ENCODE measurements at regions not wholly inside any gene's neighbourhood (a gene's known extent, or its start where the extent isn't known, plus 50 kb on each side); places are given as distances from the start of the nearest gene placed in this dataset.

DNA sequence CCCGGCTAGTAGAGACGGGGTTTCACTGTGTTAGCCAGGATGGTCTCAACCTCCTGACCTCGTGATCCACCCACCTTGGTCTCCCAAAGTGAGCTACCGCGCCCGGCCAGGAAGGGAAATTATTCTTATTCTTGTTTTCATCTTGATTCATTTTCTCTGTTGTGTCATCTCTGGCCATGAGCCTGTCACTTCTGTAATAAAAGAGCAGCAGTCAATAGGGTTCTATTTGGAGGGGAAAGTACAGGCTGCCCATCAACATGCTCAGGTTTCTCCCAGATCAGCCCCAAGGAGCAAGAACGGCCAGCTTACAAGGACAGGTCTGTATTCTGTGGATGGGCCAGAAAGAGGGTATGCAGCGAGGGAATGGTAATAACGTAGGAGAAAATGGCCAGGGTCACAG, 345.0 kb downstream of the PREX1 start:
- Histone ChIP-seq H3K9me3 (ENCODE audit: control insufficient read depth, low read length) (no peaks in the 10 kb centered on the region), H3K4me1 (ENCODE audit: control insufficient read depth in 1 of 2, insufficient read depth in 2 of 2, low read length in 2 of 2) (no peaks in the 10 kb centered on the region), H3K4me3 (ENCODE audit: low read length in 2 of 2) (no peak overlapping the region), H3K27me3 (ENCODE audit: control insufficient read depth in 1 of 2, insufficient read depth in 2 of 2, low read length in 1 of 2) (no peaks in the 10 kb centered on the region), H3K36me3 (ENCODE audit: control insufficient read depth in 1 of 2, insufficient read depth in 2 of 2, low read length in 1 of 2) (no peaks in the 10 kb centered on the region), H3K27ac (ENCODE audit: low read depth in 1 of 2, low read length in 2 of 2) (no peak overlapping the region)
- DNase-seq (no peak), ATAC-seq (ENCODE audit: low FRiP score) (no peak)
- intact Hi-C loops (cut with DNase I) = no loop called here
- 84 to 87% methylated on average over 9 of the region's 9 CpGs for WGBS, 2 donors

DNA sequence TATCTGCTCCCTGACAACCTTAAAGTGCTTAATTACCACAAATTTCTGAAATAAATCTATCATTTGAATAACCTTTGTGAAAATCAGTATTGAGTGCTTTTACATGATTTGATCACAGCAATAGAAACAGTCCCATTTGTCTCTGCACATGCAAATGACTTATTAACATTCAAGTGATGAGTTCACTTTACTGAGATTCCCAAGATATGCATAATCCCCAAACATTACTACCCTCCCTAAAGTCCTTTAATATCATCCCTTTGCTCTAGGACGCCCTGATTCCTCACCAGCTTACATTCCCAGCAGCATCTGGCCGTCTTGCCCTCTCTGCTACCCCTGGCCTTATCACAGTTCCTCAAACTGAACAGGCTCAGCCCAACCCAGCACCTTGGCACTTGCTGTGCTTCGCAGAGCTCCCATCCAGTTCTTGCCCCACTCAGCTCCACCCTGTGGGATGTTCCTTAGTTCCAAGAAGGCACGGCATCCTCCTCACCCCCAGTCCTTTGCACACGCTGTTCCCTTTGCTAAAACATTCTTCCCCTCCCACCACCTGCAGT, 347.5 kb downstream of the PREX1 start:
- Histone ChIP-seq H3K9me3 (ENCODE audit: control insufficient read depth, low read length) (no peaks in the 10 kb centered on the region), H3K4me1 (ENCODE audit: control insufficient read depth in 1 of 2, insufficient read depth in 2 of 2, low read length in 2 of 2) (no peaks in the 10 kb centered on the region), H3K4me3 (ENCODE audit: low read length in 2 of 2) (no peak overlapping the region), H3K27me3 (ENCODE audit: control insufficient read depth in 1 of 2, insufficient read depth in 2 of 2, low read length in 1 of 2) (no peaks in the 10 kb centered on the region), H3K36me3 (ENCODE audit: control insufficient read depth in 1 of 2, insufficient read depth in 2 of 2, low read length in 1 of 2) (no peaks in the 10 kb centered on the region), H3K27ac (ENCODE audit: low read depth in 1 of 2, low read length in 2 of 2) (no peak overlapping the region)
- DNase-seq (no peak), ATAC-seq (ENCODE audit: low FRiP score) (no peak)
- 63 to 64% methylated on average over 5 of the region's 5 CpGs for WGBS, 2 donors
- intact Hi-C loops (cut with DNase I) = no loop called here

DNA sequence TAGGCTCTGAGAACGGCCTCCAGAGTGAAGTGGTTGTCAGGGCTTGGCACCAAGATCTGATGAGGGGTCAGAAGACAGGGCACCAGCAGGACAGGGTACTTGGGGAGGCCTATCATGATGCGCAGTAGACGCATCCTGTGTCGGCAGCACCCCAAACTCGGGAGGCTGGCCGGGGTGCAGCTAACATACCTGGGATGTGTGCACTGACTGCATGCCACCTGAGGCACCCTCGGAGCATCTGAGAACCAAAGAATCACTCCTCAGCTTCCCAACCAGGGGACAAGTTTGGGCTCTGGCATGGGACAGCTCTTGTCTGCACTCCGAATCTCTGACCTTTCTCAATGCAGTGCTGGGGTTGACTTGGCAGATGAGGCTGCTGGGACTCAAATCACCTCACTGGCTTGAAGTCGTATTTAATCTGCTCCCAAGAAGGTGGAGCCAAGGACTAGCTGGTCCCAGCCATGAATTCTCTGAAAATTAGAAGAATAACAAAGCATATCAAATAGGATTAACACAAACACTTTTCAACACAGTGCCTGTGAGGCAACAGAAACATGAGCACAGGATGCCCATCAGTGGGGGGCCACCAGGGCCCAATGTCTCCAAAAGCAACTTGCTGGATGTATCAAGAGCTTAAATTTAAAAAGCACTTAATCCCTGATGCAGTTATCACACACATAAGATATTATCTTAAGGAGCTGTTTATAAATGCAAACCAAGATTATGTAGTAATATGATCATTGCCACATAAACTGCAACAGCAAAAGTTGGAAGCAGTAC, 348.8 kb downstream of the PREX1 start:
- no peak for ATAC-seq (ENCODE audit: low FRiP score)
- H3K9me3 ChIP-seq (ENCODE audit: control insufficient read depth, low read length) = no peaks in the 10 kb centered on the region
- no peak overlapping the region for H3K4me3 ChIP-seq (ENCODE audit: low read length in 2 of 2)
- H3K27ac ChIP-seq (ENCODE audit: low read depth in 1 of 2, low read length in 2 of 2) = no peak overlapping the region
- no peaks in the 10 kb centered on the region for H3K36me3 ChIP-seq (ENCODE audit: control insufficient read depth in 1 of 2, insufficient read depth in 2 of 2, low read length in 1 of 2)
- no peaks in the 10 kb centered on the region for H3K4me1 ChIP-seq (ENCODE audit: control insufficient read depth in 1 of 2, insufficient read depth in 2 of 2, low read length in 2 of 2)
- H3K27me3 ChIP-seq (ENCODE audit: control insufficient read depth in 1 of 2, insufficient read depth in 2 of 2, low read length in 1 of 2) = no peaks in the 10 kb centered on the region
- intact Hi-C loops (cut with DNase I) = no loop called here
- 79 to 83% methylated on average over 9 of the region's 9 CpGs for WGBS, 2 donors
- no peak for DNase-seq

DNA sequence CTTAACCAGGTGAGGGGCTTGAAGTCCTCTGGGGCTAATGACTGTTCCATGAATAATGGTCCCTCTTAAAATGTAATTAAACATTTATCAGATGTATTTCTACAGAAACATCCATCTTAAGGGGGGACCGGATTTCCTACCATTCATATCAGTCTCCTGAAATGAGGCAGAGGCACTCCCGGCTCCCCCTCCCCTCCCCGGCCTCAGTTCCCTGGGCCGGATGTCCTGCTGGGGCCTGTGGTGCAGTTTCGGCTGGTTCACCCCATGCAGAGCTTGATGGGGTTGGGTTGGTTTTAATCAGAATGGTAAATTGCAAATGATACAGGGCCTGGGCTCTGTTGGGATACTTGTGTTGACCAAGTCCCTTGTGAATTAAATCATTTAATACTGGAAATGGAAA, 349.4 kb downstream of the PREX1 start:
- intact Hi-C loops (cut with DNase I) = no loop called here
- 75 to 76% methylated on average over 5 of the region's 5 CpGs for WGBS, 2 donors

DNA sequence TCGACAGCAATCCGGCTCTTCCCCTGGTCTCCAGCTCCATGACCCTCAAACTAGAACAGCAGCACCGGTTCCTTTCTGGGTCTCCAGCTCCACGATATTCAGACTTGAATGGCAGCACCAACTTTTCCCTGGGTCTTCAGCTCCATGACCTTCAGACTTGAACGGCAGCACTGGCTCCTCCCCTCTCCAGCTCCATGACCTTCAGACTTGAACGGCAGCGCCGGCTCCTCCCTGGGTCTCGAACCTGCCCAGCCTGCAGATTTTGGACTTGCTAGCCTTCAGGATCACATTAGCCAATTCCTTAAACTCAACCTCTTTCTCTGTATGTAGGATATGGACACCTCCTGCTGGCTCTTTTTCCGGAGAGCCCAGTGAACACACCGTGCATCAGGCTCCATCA, 350.9 kb downstream of the PREX1 start:
- ATAC-seq (ENCODE audit: low FRiP score) = no peak
- 89 to 90% methylated on average over 11 of the region's 11 CpGs for WGBS, 2 donors

More for the DNA sequence above, 349.4 kb downstream of the PREX1 start:
- Histone ChIP-seq H3K27ac (ENCODE audit: low read depth in 1 of 2, low read length in 2 of 2) (no peak overlapping the region), H3K36me3 (ENCODE audit: control insufficient read depth in 1 of 2, insufficient read depth in 2 of 2, low read length in 1 of 2) (no peaks in the 10 kb centered on the region), H3K4me1 (ENCODE audit: control insufficient read depth in 1 of 2, insufficient read depth in 2 of 2, low read length in 2 of 2) (no peaks in the 10 kb centered on the region), H3K27me3 (ENCODE audit: control insufficient read depth in 1 of 2, insufficient read depth in 2 of 2, low read length in 1 of 2) (no peaks in the 10 kb centered on the region), H3K9me3 (ENCODE audit: control insufficient read depth, low read length) (no peaks in the 10 kb centered on the region), H3K4me3 (ENCODE audit: low read length in 2 of 2) (no peak overlapping the region)
- ATAC-seq (ENCODE audit: low FRiP score) (no peak), DNase-seq (no peak)

DNA sequence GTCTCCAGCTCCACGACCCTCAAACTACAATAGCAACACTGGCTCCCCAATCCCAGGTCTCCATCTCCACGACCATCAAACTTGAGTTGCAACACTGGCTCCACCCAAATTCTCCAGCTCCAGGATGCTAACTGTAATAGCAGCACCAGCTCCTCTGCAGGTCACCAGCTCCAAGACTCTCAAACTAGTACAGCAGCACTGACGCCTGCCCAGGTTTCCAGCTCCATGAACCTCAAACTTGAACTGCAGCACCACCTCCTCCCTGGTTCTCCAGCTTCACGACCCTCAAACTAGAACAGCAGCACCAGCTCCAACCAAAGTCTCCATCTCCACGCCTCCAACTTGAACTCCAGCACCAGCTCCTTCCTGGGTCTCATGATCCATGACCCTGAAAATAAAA, 353.8 kb downstream of the PREX1 start:
- Histone ChIP-seq H3K9me3 (ENCODE audit: control insufficient read depth, low read length) (no peaks in the 10 kb centered on the region), H3K27me3 (ENCODE audit: control insufficient read depth in 1 of 2, insufficient read depth in 2 of 2, low read length in 1 of 2) (no peaks in the 10 kb centered on the region), H3K4me1 (ENCODE audit: control insufficient read depth in 1 of 2, insufficient read depth in 2 of 2, low read length in 2 of 2) (no peaks in the 10 kb centered on the region), H3K36me3 (ENCODE audit: control insufficient read depth in 1 of 2, insufficient read depth in 2 of 2, low read length in 1 of 2) (no peaks in the 10 kb centered on the region), H3K4me3 (ENCODE audit: low read length in 2 of 2) (no peak overlapping the region), H3K27ac (ENCODE audit: low read depth in 1 of 2, low read length in 2 of 2) (no peak overlapping the region)
- DNase-seq (no peak), ATAC-seq (ENCODE audit: low FRiP score) (no peak)
- intact Hi-C loops (cut with DNase I) = no loop called here
- WGBS, 2 donors = 65 to 69% methylated on average over 5 of the region's 5 CpGs

More for the DNA sequence above, 350.9 kb downstream of the PREX1 start:
- H3K4me1 ChIP-seq (ENCODE audit: control insufficient read depth in 1 of 2, insufficient read depth in 2 of 2, low read length in 2 of 2) = no peaks in the 10 kb centered on the region
- intact Hi-C loops (cut with DNase I) = no loop called here
- H3K4me3 ChIP-seq (ENCODE audit: low read length in 2 of 2) = no peak overlapping the region
- H3K27me3 ChIP-seq (ENCODE audit: control insufficient read depth in 1 of 2, insufficient read depth in 2 of 2, low read length in 1 of 2) = no peaks in the 10 kb centered on the region
- H3K36me3 ChIP-seq (ENCODE audit: control insufficient read depth in 1 of 2, insufficient read depth in 2 of 2, low read length in 1 of 2) = no peaks in the 10 kb centered on the region
- no peak overlapping the region for H3K27ac ChIP-seq (ENCODE audit: low read depth in 1 of 2, low read length in 2 of 2)
- DNase-seq = no peak
- no peaks in the 10 kb centered on the region for H3K9me3 ChIP-seq (ENCODE audit: control insufficient read depth, low read length)

DNA sequence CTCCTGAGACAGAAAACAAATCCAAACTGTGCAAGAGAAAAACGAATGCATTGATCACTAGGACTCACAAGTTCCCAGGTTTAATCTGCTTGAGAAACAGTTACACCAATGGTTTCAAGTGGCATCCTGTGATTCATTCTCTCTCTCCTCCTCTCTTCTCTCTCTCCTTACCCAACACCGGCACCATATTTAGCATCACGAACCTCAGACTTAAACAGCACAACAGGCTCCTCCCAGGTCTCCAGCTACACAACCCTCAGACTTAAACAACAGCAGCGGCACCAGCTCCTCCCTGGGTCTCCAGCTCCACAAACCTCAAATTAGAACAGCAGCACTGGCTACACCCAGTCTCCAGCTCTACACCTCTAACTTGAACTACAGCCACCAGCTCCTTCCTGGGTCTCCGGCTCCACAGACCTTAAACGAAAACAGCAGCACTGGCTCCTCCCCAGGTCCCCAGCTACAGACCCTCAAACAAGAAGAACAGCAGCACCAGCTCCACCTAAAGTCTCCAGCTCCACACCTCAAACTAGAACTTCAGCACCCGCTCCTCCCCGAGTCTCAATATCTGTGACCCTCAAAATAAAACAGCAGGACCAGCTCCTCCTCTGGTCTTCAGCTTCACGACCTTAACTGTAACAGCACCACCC, 355.9 kb downstream of the PREX1 start:
- DNase-seq (no peak), ATAC-seq (ENCODE audit: low FRiP score) (no peak)
- no peak overlapping the region for H3K27ac ChIP-seq (ENCODE audit: low read depth in 1 of 2, low read length in 2 of 2)
- H3K27me3 ChIP-seq (ENCODE audit: control insufficient read depth in 1 of 2, insufficient read depth in 2 of 2, low read length in 1 of 2) = no peaks in the 10 kb centered on the region
- no peaks in the 10 kb centered on the region for H3K4me1 ChIP-seq (ENCODE audit: control insufficient read depth in 1 of 2, insufficient read depth in 2 of 2, low read length in 2 of 2)
- no peak overlapping the region for H3K4me3 ChIP-seq (ENCODE audit: low read length in 2 of 2)
- no peaks in the 10 kb centered on the region for H3K36me3 ChIP-seq (ENCODE audit: control insufficient read depth in 1 of 2, insufficient read depth in 2 of 2, low read length in 1 of 2)
- intact Hi-C loops (cut with DNase I) = no loop called here
- H3K9me3 ChIP-seq (ENCODE audit: control insufficient read depth, low read length) = no peaks in the 10 kb centered on the region
- WGBS, 2 donors = 44 to 47% methylated on average over 9 of the region's 9 CpGs

DNA sequence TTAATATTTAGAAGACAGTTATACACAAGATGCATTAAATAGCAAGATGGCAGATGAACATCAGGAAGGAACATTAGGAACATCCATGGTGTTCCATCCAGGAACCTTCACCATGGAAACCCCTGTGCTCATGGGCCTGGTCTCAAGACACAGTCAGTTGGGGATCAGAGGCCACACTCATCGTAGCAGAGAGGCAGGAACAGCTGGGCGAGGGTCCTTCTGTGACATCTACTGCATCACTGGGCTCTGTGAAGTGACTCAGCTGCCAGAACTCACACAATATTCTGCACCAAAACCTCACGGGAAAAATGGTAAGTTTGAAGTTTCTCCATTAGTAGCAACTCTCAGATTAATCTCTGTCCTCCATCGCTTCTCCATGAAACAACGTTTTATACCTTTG, 356.6 kb downstream of the PREX1 start:
- WGBS, 2 donors = 76 to 78% methylated on average over 5 of the region's 5 CpGs
- Histone ChIP-seq H3K27ac (ENCODE audit: low read depth in 1 of 2, low read length in 2 of 2) (no peak overlapping the region), H3K27me3 (ENCODE audit: control insufficient read depth in 1 of 2, insufficient read depth in 2 of 2, low read length in 1 of 2) (no peaks in the 10 kb centered on the region), H3K4me3 (ENCODE audit: low read length in 2 of 2) (no peak overlapping the region), H3K36me3 (ENCODE audit: control insufficient read depth in 1 of 2, insufficient read depth in 2 of 2, low read length in 1 of 2) (no peaks in the 10 kb centered on the region), H3K9me3 (ENCODE audit: control insufficient read depth, low read length) (no peaks in the 10 kb centered on the region), H3K4me1 (ENCODE audit: control insufficient read depth in 1 of 2, insufficient read depth in 2 of 2, low read length in 2 of 2) (no peaks in the 10 kb centered on the region)
- DNase-seq = no peak
- ATAC-seq (ENCODE audit: low FRiP score) = no peak
- intact Hi-C loops (cut with DNase I) = no loop called here

DNA sequence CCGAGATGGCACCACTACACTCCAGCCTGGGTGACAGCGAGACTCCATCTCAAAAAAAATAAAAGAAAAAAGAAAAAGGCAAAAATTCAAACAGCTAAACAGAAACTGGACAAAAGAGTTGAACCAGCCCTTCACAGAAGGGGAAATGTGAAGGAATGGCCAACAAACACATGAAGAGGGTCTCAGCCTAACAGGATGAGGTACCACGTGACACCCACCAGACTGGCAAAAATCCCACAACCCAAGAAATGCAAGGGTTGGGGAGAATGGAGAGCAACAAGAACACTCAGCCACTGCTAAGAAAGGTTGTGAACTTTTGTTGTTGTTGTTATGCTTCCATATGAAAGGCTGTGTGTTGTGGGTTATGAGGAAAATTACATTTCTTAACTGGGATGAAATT, 357.7 kb downstream of the PREX1 start:
- no peak overlapping the region for H3K27ac ChIP-seq (ENCODE audit: low read depth in 1 of 2, low read length in 2 of 2)
- ATAC-seq (ENCODE audit: low FRiP score) (no peak), DNase-seq (no peak)
- no peaks in the 10 kb centered on the region for H3K36me3 ChIP-seq (ENCODE audit: control insufficient read depth in 1 of 2, insufficient read depth in 2 of 2, low read length in 1 of 2)
- no peaks in the 10 kb centered on the region for H3K27me3 ChIP-seq (ENCODE audit: control insufficient read depth in 1 of 2, insufficient read depth in 2 of 2, low read length in 1 of 2)
- H3K4me1 ChIP-seq (ENCODE audit: control insufficient read depth in 1 of 2, insufficient read depth in 2 of 2, low read length in 2 of 2) = no peaks in the 10 kb centered on the region
- intact Hi-C loops (cut with DNase I) = no loop called here
- no peaks in the 10 kb centered on the region for H3K9me3 ChIP-seq (ENCODE audit: control insufficient read depth, low read length)
- H3K4me3 ChIP-seq (ENCODE audit: low read length in 2 of 2) = no peak overlapping the region
- WGBS, 2 donors = 79 to 80% methylated on average over 3 of the region's 3 CpGs

Measured in aorta (tissue), 5 donors.